Pancreas (tissue), 10 donors: ENCODE measurements at regions not wholly inside any gene's neighbourhood (a gene's known extent, or its start where the extent isn't known, plus 50 kb on each side); places are given as distances from the start of the nearest gene placed in this dataset.

ENCODE experiments used
- ATAC-seq, 4 donors: fragments of 200-7000 bp; cut with Tn5 transposase; one replicate each; pipeline versions ENCODE4 v1.8.0 to v1.9.1; 2020; ENCODE audit warnings: mild to moderate bottlenecking in 4 of 4, moderate library complexity in 4 of 4
- DNase-seq, 6 donors: peaks; one replicate each; pipeline ENCODE4 v3.0.0-alpha.2; 2020
- FAIRE-seq: peaks from 2 replicates; lab custom pipeline; 2012; peaks lifted over from hg19 to GRCh38; lab: Jason Lieb, UNC
- H3K27ac ChIP-seq, 4 donors: fragments of 200-600 bp; sonication (generic); 1 replicate in 3 of 4; 2 replicates in 1 of 4; pipeline versions ENCODE4 v1.5.0 to v1.8.0; 2020
- H3K27me3 ChIP-seq, 4 donors: fragments of 200-600 bp; one replicate each; pipeline ENCODE4 v1.8.0; 2021
- H3K36me3 ChIP-seq, 3 donors: fragments of 200-600 bp; sonication (generic) in 1 of 3; one replicate each; pipeline versions ENCODE4 v1.5.0 to v1.8.0; 2020 to 2021
- H3K4me1 ChIP-seq, 3 donors: fragments of 200-600 bp; one replicate each; pipeline ENCODE4 v1.8.0; 2021
- H3K4me3 ChIP-seq, 4 donors: fragments of 200-600 bp; sonication (generic) in 2 of 4; one replicate each; pipeline versions ENCODE4 v1.5.0 to v1.8.0; 2020 to 2021
- H3K9me3 ChIP-seq, 4 donors: fragments of 200-600 bp; one replicate each; pipeline ENCODE4 v1.8.0; 2021
- WGBS, 2 donors: extraction: QIAGEN DNeasy Blood & Tissue Kit; methylation state at CpG; one replicate each; pipeline ENCODE4 v1.1.7; 2013; 5-methylcytosine and 5-hydroxymethylcytosine counted together
- intact Hi-C, 3 donors: fragments of 100-400 bp; cut with DNase I; formaldehyde crosslinking; loops; one replicate each; pipeline versions ENCODE4 v1.11.1 to v1.14.2; 2022
- TF ChIP-seq, protein P1 (sequence below), 4 donors: fragments of 200-600 bp; sonication (generic) in 3 of 4; IDR thresholded peaks; one replicate each; pipeline versions ENCODE4 v1.5.0 to v1.8.0; 2021; ENCODE audit warnings: antibody characterized with exemption in 4 of 4
- donor health status: healthy with polysubstance abuse.
- donor health status: DM: no; HTN: no; CAD: no; lungs with moderate emphysema.
- donor health status: DM: no; HTN: no; CAD: no.
- donor health status: control.
- donor health status: control.
- donor health status: Bipolar disorder and iron deficiency.
- donor health status: DM: yes; HTN: yes; CAD: no.
- donor health status: DM: no; HTN: no; CAD: no.
- donor health status: DM: no; HTN: no; CAD: no.
- donor health status: DM: yes; HTN: yes; CAD: no.

DNA sequence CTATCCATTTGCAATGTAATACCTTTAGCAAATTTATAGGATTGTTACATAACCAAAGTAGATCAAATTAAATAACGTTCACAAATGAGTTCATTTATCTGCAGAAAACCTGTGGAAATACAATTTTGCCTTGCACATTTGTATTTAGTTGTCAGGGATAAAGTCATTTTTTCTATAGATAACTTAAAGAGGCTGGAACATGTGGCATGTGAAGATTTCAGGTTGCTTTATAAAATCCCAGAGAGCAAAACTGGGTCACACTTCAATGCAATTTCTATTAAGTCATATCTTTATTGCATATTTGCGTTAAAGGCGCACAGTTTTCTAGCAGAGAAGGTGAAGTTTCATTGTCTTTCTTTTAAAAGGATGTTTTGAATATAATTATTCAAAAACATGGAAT is 342.4 kb downstream of the USP25 start:
- FAIRE-seq, result no peak
- DNase-seq, result no peak

DNA sequence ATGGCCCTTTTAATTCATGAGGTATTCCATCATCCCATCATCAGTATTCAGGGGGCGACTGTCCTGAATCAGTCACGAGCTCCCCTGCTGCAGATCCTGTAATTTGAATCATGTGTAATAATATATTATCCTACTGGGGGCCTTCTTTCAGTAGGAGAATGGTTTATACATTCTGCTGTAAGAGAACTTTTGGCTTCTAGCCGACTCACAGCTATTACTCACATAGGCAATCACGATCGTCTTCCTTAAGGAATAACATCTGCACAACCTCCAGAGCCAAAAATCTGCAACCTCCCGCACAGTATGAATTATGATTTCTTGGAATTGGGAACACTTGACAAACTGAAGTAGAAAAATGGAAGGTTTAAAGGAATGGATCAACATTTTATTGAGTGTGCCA is 343.0 kb downstream of the USP25 start:
- Histone ChIP-seq H3K4me1 (no peaks in the 10 kb centered on the region), H3K4me3 (no peak overlapping the region), H3K27ac (no peak overlapping the region), H3K36me3 (no peaks in the 10 kb centered on the region), H3K9me3 (no peaks in the 10 kb centered on the region), H3K27me3 (peaks cover 0 to 7% (median 0%) of the 10 kb centered on the region in 4 donors)
- ATAC-seq (no peak), FAIRE-seq (no peak), DNase-seq (no peak)
- 46 to 64% methylated on average over 6 of the region's 6 CpGs for WGBS, 2 donors
- intact Hi-C loops, result loop anchor here in 1 of 3 donors (10.0 kb wide), 1 partner anchor 262 kb away; no protein-coding TSS in a partner anchor
- TF ChIP-seq, protein P1, sequence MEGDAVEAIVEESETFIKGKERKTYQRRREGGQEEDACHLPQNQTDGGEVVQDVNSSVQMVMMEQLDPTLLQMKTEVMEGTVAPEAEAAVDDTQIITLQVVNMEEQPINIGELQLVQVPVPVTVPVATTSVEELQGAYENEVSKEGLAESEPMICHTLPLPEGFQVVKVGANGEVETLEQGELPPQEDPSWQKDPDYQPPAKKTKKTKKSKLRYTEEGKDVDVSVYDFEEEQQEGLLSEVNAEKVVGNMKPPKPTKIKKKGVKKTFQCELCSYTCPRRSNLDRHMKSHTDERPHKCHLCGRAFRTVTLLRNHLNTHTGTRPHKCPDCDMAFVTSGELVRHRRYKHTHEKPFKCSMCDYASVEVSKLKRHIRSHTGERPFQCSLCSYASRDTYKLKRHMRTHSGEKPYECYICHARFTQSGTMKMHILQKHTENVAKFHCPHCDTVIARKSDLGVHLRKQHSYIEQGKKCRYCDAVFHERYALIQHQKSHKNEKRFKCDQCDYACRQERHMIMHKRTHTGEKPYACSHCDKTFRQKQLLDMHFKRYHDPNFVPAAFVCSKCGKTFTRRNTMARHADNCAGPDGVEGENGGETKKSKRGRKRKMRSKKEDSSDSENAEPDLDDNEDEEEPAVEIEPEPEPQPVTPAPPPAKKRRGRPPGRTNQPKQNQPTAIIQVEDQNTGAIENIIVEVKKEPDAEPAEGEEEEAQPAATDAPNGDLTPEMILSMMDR (IDR thresholded peaks at IDR 0.05), result no peak

More for the DNA sequence above, 342.4 kb downstream of the USP25 start:
- TF ChIP-seq, protein P1 (IDR thresholded peaks at IDR 0.05), result no peak
- no peaks in the 10 kb centered on the region for H3K9me3 ChIP-seq
- no peak for ATAC-seq
- H3K36me3 ChIP-seq, result no peaks in the 10 kb centered on the region
- no peaks in the 10 kb centered on the region for H3K4me1 ChIP-seq
- no peak overlapping the region for H3K4me3 ChIP-seq
- 76 to 81% methylated on average over 3 of the region's 3 CpGs for WGBS, 2 donors
- H3K27me3 ChIP-seq, result peaks cover 0 to 7% (median 0%) of the 10 kb centered on the region in 4 donors
- intact Hi-C loops, result loop anchor here in 1 of 3 donors (10.0 kb wide), 1 partner anchor 263 kb away; no protein-coding TSS in a partner anchor
- H3K27ac ChIP-seq, result no peak overlapping the region

DNA sequence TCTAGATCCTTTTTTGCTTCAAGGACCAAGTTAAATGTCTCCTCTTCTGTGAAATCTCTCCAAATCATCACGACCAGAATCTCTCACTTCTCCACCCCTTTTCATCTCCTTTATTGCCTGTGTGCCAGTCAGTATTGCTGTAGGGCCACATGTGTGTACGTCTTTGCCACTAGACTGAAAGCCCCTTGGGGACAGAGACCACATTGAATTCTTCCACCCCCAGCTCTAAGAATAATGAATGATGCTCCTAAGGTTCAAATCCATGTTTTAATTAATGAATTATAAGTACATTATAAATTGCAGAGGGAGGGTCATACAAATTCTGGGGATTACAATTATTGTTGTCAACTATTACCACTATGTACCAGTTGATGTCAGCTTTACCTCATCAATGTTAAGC is 343.8 kb downstream of the USP25 start:
- FAIRE-seq, result no peak

DNA sequence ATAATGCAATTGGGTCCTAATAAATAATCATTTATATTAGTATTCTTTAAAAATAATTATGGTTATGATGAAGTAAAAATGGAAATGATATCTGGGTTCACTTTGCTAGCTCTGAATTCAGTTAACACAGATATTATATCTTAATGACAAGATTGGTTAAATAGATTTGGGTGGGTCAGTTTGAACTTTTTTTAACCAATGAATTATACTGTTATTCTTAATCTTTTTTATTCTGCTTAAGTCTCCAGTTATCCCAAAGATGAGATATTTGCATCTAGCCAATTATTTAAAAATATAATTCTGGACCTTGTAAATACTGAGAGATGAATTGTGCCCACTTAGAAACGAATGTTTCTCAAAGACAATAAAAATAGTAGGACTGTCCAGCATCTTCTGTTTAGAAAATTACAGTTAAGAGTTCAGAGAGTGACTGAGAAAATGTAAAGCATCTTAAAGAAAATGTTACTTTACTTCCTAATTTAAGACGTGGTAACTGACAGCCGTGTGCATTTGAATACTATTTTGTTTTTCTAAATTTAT is 345.2 kb downstream of the USP25 start:
- Histone ChIP-seq H3K4me3 (no peak overlapping the region), H3K9me3 (no peaks in the 10 kb centered on the region), H3K4me1 (no peaks in the 10 kb centered on the region), H3K27ac (no peak overlapping the region), H3K36me3 (no peaks in the 10 kb centered on the region), H3K27me3 (peaks cover 0 to 6% (median 0%) of the 10 kb centered on the region in 4 donors)
- WGBS, 2 donors, result 51 to 74% methylated on average over 3 of the region's 3 CpGs
- DNase-seq (no peak), FAIRE-seq (no peak), ATAC-seq (no peak)
- intact Hi-C loops, result loop anchor here in 1 of 3 donors (10.0 kb wide), 1 partner anchor 260 kb away; no protein-coding TSS in a partner anchor
- TF ChIP-seq, protein P1 (IDR thresholded peaks at IDR 0.05), result no peak

More for the DNA sequence above, 343.8 kb downstream of the USP25 start:
- H3K9me3 ChIP-seq, result no peaks in the 10 kb centered on the region
- H3K36me3 ChIP-seq, result no peaks in the 10 kb centered on the region
- peaks cover 0 to 7% (median 0%) of the 10 kb centered on the region in 4 donors for H3K27me3 ChIP-seq
- intact Hi-C loops, result loop anchor here in 1 of 3 donors (10.0 kb wide), 1 partner anchor 261 kb away; no protein-coding TSS in a partner anchor
- no peak for ATAC-seq
- TF ChIP-seq, protein P1 (IDR thresholded peaks at IDR 0.05), result no peak
- no peak overlapping the region for H3K27ac ChIP-seq
- WGBS, 2 donors, result 34 to 47% methylated on average over 2 of the region's 2 CpGs
- DNase-seq, result no peak
- H3K4me3 ChIP-seq, result no peak overlapping the region
- H3K4me1 ChIP-seq, result no peaks in the 10 kb centered on the region
